HepG2 (cell line): ENCODE measurements at regions not wholly inside any gene's neighbourhood (a gene's known extent, or its start where the extent isn't known, plus 50 kb on each side); places are given as distances from the start of the nearest gene placed in this dataset.

Source experiments
- ATAC-seq: fragments of 200-7000 bp; cut with Tn5 transposase; 3 replicates; pipeline ENCODE4 v1.9.1; 2020; ENCODE audit warnings: mild to moderate bottlenecking, moderate library complexity
- BruUV-seq: library from RNA; stranded (reverse); fragments of 400-500 nt; replicated peaks from 2 replicates; lab custom pipeline; 2021; lab: Mats Ljungman, UMichigan
- CTCF ChIA-PET: fragments of 300-600 bp; formaldehyde crosslinking; extraction: SDS; loops from one replicate; lab custom pipeline; 2021; ENCODE audit warnings: low total read pairs, inconsistent platforms, low intra/inter-chr PET ratio; lab: Yijun Ruan, JAX
- POLR2A ChIA-PET: fragments of 350-600 bp; sonication (Branson Sonifier 250); formaldehyde crosslinking; loops from one replicate; lab custom pipeline; 2020; ENCODE audit warnings: antibody characterized with exemption, inconsistent platforms; lab: Yijun Ruan, JAX
- DNase-seq: peaks from one replicate; pipeline ENCODE4 v3.0.0-alpha.2; 2015; ENCODE audit warnings: low spot score
- FAIRE-seq: peaks from 3 replicates; lab custom pipeline; 2011; peaks lifted over from hg19 to GRCh38; lab: Jason Lieb, UNC
- H2AFZ ChIP-seq: one replicate; pipeline ENCODE4 v1.6.1; 2011; ENCODE audit warnings: low read length, inconsistent platforms
- H3K27ac ChIP-seq: fragments of 300-600 bp; 3 replicates; pipeline ENCODE4 v1.8.0; 2011; ENCODE audit warnings: mixed run types, mild to moderate bottlenecking, mixed read lengths, low read length, inconsistent platforms; ENCODE audit not compliant: insufficient read depth; ENCODE audit errors: extremely low read length
- H3K27me3 ChIP-seq, 2 experiments: fragments of 200-600 bp in 1 of 2; 2 replicates in 1 of 2; 3 replicates in 1 of 2; pipeline versions ENCODE4 v1.6.0 to v1.8.0; 2011; ENCODE audit warnings: low read length in 2 of 2, mild to moderate bottlenecking in 2 of 2, moderate library complexity in 2 of 2, inconsistent platforms in 1 of 2; ENCODE audit not compliant: insufficient read depth in 2 of 2, control insufficient read depth in 1 of 2
- H3K36me3 ChIP-seq, 2 experiments: fragments of 200-600 bp in 1 of 2; replicated peaks in 1 of 2; 2 replicates in 1 of 2; 3 replicates in 1 of 2; pipeline versions ENCODE4 v1.5.1 to v1.8.0; 2011; ENCODE audit warnings: low read length in 2 of 2, inconsistent platforms in 1 of 2; ENCODE audit not compliant: insufficient read depth in 2 of 2, control insufficient read depth in 1 of 2
- H3K4me1 ChIP-seq: 2 replicates; pipeline ENCODE4 v1.5.1; 2012; ENCODE audit warnings: low read length, inconsistent platforms; ENCODE audit not compliant: insufficient read depth
- H3K4me2 ChIP-seq: 2 replicates; pipeline ENCODE4 v1.6.0; 2011; ENCODE audit warnings: low read depth, low read length, inconsistent platforms
- H3K4me3 ChIP-seq, 3 experiments: fragments of 200-600 bp in 1 of 3; sonication (generic), shearing (Covaris generic) in 1 of 3; replicated peaks in 1 of 3; 2 replicates each; pipeline ENCODE4 v1.5.1; 2011 to 2016; ENCODE audit warnings: low read length in 3 of 3, inconsistent platforms in 2 of 3, low read depth in 2 of 3, mild to moderate bottlenecking in 2 of 3, control low read depth in 1 of 3, mixed read lengths in 1 of 3; ENCODE audit not compliant: insufficient read depth in 1 of 3
- H3K79me2 ChIP-seq: one replicate; pipeline ENCODE4 v1.6.1; 2011; ENCODE audit warnings: low read length, inconsistent platforms; ENCODE audit not compliant: insufficient read depth
- H3K9ac ChIP-seq: 2 replicates; pipeline ENCODE4 v1.6.0; 2011; ENCODE audit warnings: mild to moderate bottlenecking, low read depth, low read length, inconsistent platforms; ENCODE audit not compliant: insufficient read depth
- H3K9me3 ChIP-seq: 2 replicates; pipeline ENCODE4 v1.5.1; 2012; ENCODE audit warnings: mild to moderate bottlenecking, low read length
- H4K20me1 ChIP-seq: 2 replicates; pipeline ENCODE4 v1.6.0; 2011; ENCODE audit warnings: inconsistent platforms, mild to moderate bottlenecking, low read length, moderate library complexity; ENCODE audit not compliant: insufficient read depth
- CENPT ChIP-seq: sonication (generic); formaldehyde crosslinking; IDR thresholded peaks from 2 replicates; pipeline ENCODE4 v1.8.0; 2022; ENCODE audit warnings: low read depth, mild to moderate bottlenecking, moderate library complexity, missing genetic modification reagents
- CTCF ChIP-seq: sonication (generic); formaldehyde crosslinking; IDR thresholded peaks from 2 replicates; pipeline ENCODE4 v1.5.0; 2020; ENCODE audit warnings: mild to moderate bottlenecking, missing genetic modification reagents, moderate library complexity
- EED ChIP-seq: sonication (generic); formaldehyde crosslinking; IDR thresholded peaks from 2 replicates; pipeline ENCODE4 v1.5.0; 2020; ENCODE audit warnings: mild to moderate bottlenecking, missing genetic modification reagents
- MAF1 ChIP-seq: sonication (generic); formaldehyde crosslinking; IDR thresholded peaks from 2 replicates; pipeline ENCODE4 v1.5.0; 2020; ENCODE audit warnings: missing genetic modification reagents, borderline replicate concordance
- RAD21 ChIP-seq: fragments of 450-650 bp; formaldehyde crosslinking; IDR thresholded peaks from 2 replicates; pipeline ENCODE4 v1.5.0; 2020; ENCODE audit warnings: mild to moderate bottlenecking
- RNF2 ChIP-seq: fragments of 450-650 bp; conservative IDR thresholded peaks from 2 replicates; pipeline ENCODE4 v1.6.1; 2016; ENCODE audit warnings: low read depth
- SAFB2 ChIP-seq: sonication (generic); formaldehyde crosslinking; IDR thresholded peaks from 2 replicates; pipeline ENCODE4 v1.5.1; 2020; ENCODE audit warnings: missing genetic modification reagents, low read depth, mild to moderate bottlenecking, borderline replicate concordance
- SALL2 ChIP-seq: sonication (generic); formaldehyde crosslinking; IDR thresholded peaks from 2 replicates; pipeline ENCODE4 v1.8.1; 2023; ENCODE audit warnings: mild to moderate bottlenecking, missing genetic modification reagents, inconsistent platforms
- SKIL ChIP-seq: sonication (generic); formaldehyde crosslinking; IDR thresholded peaks from 2 replicates; pipeline ENCODE4 v1.8.0; 2022; ENCODE audit warnings: missing genetic modification reagents, mild to moderate bottlenecking, moderate library complexity, borderline replicate concordance
- ZNF121 ChIP-seq: sonication (generic); formaldehyde crosslinking; IDR thresholded peaks from 2 replicates; pipeline ENCODE4 v1.5.0; 2020; ENCODE audit warnings: mild to moderate bottlenecking, missing genetic modification reagents
- ZNF510 ChIP-seq: sonication (generic); formaldehyde crosslinking; IDR thresholded peaks from 2 replicates; pipeline ENCODE4 v1.4.0; 2020; ENCODE audit warnings: low read depth, mild to moderate bottlenecking, missing genetic modification reagents
- ZNF530 ChIP-seq: sonication (generic); formaldehyde crosslinking; IDR thresholded peaks from 2 replicates; pipeline ENCODE4 v1.5.0; 2020; ENCODE audit warnings: low read depth, mild to moderate bottlenecking, missing genetic modification reagents
- ZNF607 ChIP-seq: sonication (generic); formaldehyde crosslinking; IDR thresholded peaks from 2 replicates; pipeline ENCODE4 v1.5.1; 2020; ENCODE audit warnings: missing genetic modification reagents, mild to moderate bottlenecking, borderline replicate concordance
- ZNF773 ChIP-seq: sonication (generic); formaldehyde crosslinking; IDR thresholded peaks from 2 replicates; pipeline ENCODE4 v1.4.0; 2020; ENCODE audit warnings: missing genetic modification reagents, borderline replicate concordance
- ZNF784 ChIP-seq: sonication (generic); formaldehyde crosslinking; IDR thresholded peaks from 2 replicates; pipeline ENCODE4 v1.5.1; 2020; ENCODE audit warnings: missing genetic modification reagents, mild to moderate bottlenecking, borderline replicate concordance
- ZNF850 ChIP-seq: sonication (generic); formaldehyde crosslinking; conservative IDR thresholded peaks from 2 replicates; pipeline ENCODE4 v1.9.0; 2021; ENCODE audit warnings: mild to moderate bottlenecking, missing genetic modification reagents
- ZSCAN12 ChIP-seq: sonication (generic); formaldehyde crosslinking; IDR thresholded peaks from 2 replicates; pipeline ENCODE4 v1.9.0; 2021; ENCODE audit warnings: mild to moderate bottlenecking, missing genetic modification reagents
- ZSCAN22 ChIP-seq: sonication (generic); formaldehyde crosslinking; IDR thresholded peaks from 2 replicates; pipeline ENCODE4 v1.4.0; 2020; ENCODE audit warnings: mild to moderate bottlenecking, missing genetic modification reagents
- WGBS: methylation state at CpG from one replicate; pipeline ENCODE4 v1.1.6; 2017; ENCODE audit warnings: low lambda C conversion rate; 5-methylcytosine and 5-hydroxymethylcytosine counted together
- in situ Hi-C: cut with HindIII; loops from 2 replicates; pipeline ENCODE4 v1.10.0; 2017; ENCODE audit warnings: low pct_unique_long_range_greater_than_20kb; ENCODE audit not compliant: extremely low pct_ligation_motif_present
- intact Hi-C: fragments of 100-400 bp; cut with micrococcal nuclease; formaldehyde crosslinking; loops from one replicate; pipeline ENCODE4 v1.10.0; 2022; ENCODE audit not compliant: unreplicated experiment

- peak; percentile 40 for TF ChIP-seq CTCF (CRISPR knock-in tag)
- no peak for TF ChIP-seq SAFB2 (CRISPR knock-in tag)
- TF ChIP-seq ZNF850 (CRISPR knock-in tag), result no peak
- no peak for TF ChIP-seq MAF1 (CRISPR knock-in tag)
- TF ChIP-seq RAD21 (CRISPR knock-in tag), result 0 out of 2 replicates have a peak, but pooled peaks have one; percentile 34
- TF ChIP-seq, all 625 proteins: peak for 4
Observed at GRCh38 chr1:223001653-223002634, 141.1 kb downstream of the TLR5 start (continued).

GRCh38 chr1:223003549-223003948 lies 139.5 kb downstream of the TLR5 start:
- intact Hi-C loops (no loop called here), in situ Hi-C loops (no loop called here)
- POLR2A ChIA-PET, result no interaction called here
- TF ChIP-seq CENPT (no peak), EED (CRISPR knock-in tag) (no peak), RNF2 (no peak), SKIL (CRISPR knock-in tag) (no peak), ZNF607 (CRISPR knock-in tag) (no peak), ZNF773 (no peak), ZNF784 (CRISPR knock-in tag) (no peak), ZNF510 (CRISPR knock-in tag) (no peak), ZNF530 (CRISPR knock-in tag) (no peak), SALL2 (CRISPR knock-in tag) (no peak), ZNF121 (CRISPR knock-in tag) (no peak), ZSCAN22 (CRISPR knock-in tag) (no peak), ZSCAN12 (no peak)

More at GRCh38 chr1:223003549-223003948, 139.5 kb downstream of the TLR5 start:
- no peaks in the 10 kb centered on the region for H4K20me1 ChIP-seq
- no peak overlapping the region for H3K9ac ChIP-seq
- WGBS, result 95% methylated on average over 9 of the region's 9 CpGs
- no peaks in the 10 kb centered on the region for H3K27me3 ChIP-seq
- peaks cover 44% of the 10 kb centered on the region for H3K4me1 ChIP-seq
- H3K36me3 ChIP-seq, result no peaks in the 10 kb centered on the region
- H3K9me3 ChIP-seq, result no peaks in the 10 kb centered on the region
- no TSS peak for BruUV-seq
- no peaks in the 10 kb centered on the region for H3K79me2 ChIP-seq
- FAIRE-seq, result no peak
- H3K4me3 ChIP-seq, result no peak overlapping the region
- DNase-seq, result no peak
- no peak overlapping the region for H3K4me2 ChIP-seq
- H3K27ac ChIP-seq, result no peak overlapping the region
- CTCF ChIA-PET, result no interaction called here
- H2AFZ ChIP-seq, result no peak overlapping the region
- ATAC-seq, result no peak
